ENCODE measurements at regions not wholly inside any gene's neighbourhood (a gene's known extent, or its start where the extent isn't known, plus 50 kb on each side); places are given as distances from the start of the nearest gene placed in this dataset.

DNA sequence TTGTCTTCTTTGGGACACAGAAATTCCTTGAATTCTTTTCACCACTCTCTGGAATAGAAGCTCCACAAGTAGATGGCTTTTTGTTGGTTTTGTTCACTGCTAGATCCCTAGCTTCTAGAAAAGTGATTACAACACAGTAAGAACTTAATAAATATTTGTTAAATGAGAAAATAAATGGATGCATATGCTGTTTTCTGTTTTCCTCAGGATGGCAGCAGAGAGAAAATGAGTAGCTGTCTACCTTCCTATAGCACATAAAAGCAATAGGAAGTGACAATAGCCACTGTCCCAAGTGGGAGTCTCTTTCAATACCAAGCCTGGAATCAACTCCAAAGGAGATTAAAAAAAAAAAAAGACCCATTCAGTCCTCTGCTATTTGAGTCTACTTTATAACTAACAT lies 100.6 kb upstream of the NREP start:
- intact Hi-C loops (cut with DNase I): no loop called here
- no peaks in the 10 kb centered on the region for H3K36me3 ChIP-seq
- no peak overlapping the region for H3K4me3 ChIP-seq
- DNase-seq (ENCODE audit: extremely low spot score in 2 of 2): no peak
- H3K4me1 ChIP-seq: no peaks in the 10 kb centered on the region
- no peaks in the 10 kb centered on the region for H3K27me3 ChIP-seq
- no peaks in the 10 kb centered on the region for H3K9me3 ChIP-seq
- TF ChIP-seq, protein P1, sequence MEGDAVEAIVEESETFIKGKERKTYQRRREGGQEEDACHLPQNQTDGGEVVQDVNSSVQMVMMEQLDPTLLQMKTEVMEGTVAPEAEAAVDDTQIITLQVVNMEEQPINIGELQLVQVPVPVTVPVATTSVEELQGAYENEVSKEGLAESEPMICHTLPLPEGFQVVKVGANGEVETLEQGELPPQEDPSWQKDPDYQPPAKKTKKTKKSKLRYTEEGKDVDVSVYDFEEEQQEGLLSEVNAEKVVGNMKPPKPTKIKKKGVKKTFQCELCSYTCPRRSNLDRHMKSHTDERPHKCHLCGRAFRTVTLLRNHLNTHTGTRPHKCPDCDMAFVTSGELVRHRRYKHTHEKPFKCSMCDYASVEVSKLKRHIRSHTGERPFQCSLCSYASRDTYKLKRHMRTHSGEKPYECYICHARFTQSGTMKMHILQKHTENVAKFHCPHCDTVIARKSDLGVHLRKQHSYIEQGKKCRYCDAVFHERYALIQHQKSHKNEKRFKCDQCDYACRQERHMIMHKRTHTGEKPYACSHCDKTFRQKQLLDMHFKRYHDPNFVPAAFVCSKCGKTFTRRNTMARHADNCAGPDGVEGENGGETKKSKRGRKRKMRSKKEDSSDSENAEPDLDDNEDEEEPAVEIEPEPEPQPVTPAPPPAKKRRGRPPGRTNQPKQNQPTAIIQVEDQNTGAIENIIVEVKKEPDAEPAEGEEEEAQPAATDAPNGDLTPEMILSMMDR (IDR thresholded peaks at IDR 0.05): no peak
- TF ChIP-seq POLR2A (IDR thresholded peaks at IDR 0.05): no peak
- TF ChIP-seq POLR2AphosphoS5 (IDR thresholded peaks at IDR 0.05; ENCODE audit: insufficient read depth in 1 of 2, low read depth in 1 of 2): no peak
- H3K27ac ChIP-seq: no peak overlapping the region

DNA sequence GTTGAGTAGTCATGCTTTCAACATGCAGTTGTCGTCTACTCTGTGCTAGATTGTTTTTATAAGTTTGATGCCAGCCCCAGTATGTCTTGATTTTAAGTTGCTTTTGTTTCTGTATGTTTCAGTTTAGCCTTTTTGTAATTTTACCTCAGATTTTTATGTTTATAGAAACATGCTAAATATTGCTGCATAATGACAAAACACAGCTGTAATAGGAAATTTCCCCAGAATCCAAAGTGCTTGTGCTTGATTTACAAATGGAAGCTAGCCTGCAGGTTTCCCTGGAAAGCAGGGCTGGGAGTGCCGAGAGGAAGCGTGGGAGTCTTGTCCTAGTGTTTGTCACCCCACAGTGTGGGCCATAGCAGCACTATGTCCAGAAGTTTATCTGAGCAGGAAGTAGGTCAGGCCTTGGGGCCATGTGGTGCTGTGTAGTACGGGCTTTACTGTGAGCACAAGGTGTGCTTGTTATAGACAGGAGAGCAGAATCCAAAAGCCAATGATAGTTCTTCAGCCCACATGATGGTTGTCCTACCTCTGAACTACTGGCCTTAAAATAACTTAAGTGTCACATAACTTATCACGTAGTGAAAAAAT lies 100.0 kb upstream of the NREP start:
- no peaks in the 10 kb centered on the region for H3K9me3 ChIP-seq
- TF ChIP-seq POLR2AphosphoS5 (IDR thresholded peaks at IDR 0.05; ENCODE audit: insufficient read depth in 1 of 2, low read depth in 1 of 2) (no peak), POLR2A (IDR thresholded peaks at IDR 0.05) (no peak)
- TF ChIP-seq, protein P1 (IDR thresholded peaks at IDR 0.05): no peak
- no peaks in the 10 kb centered on the region for H3K27me3 ChIP-seq
- intact Hi-C loops (cut with DNase I): no loop called here
- H3K4me3 ChIP-seq: no peak overlapping the region
- DNase-seq (ENCODE audit: extremely low spot score in 2 of 2): no peak
- no peak overlapping the region for H3K27ac ChIP-seq
- no peaks in the 10 kb centered on the region for H3K4me1 ChIP-seq
- no peaks in the 10 kb centered on the region for H3K36me3 ChIP-seq

DNA sequence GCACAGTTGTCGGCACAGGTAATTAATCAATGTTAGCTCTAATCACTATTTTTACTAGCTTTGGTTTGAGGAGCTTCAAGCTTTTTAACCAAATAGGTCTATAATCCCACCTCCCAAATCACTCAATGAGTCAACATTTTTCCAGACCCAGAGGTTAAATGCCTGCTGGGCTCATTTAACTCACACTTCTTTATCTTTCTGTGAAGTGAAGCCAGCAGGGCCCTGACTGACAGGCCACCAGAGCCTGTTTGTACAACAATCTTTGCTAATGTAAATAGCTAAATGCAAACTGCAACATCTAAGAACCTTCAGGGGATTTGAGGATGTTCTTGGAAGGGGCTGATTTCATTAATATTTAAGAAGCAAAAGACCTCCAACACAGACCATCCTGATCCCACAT lies 98.4 kb upstream of the NREP start:
- H3K4me1 ChIP-seq: no peaks in the 10 kb centered on the region
- intact Hi-C loops (cut with DNase I): no loop called here
- no peaks in the 10 kb centered on the region for H3K27me3 ChIP-seq
- TF ChIP-seq POLR2AphosphoS5 (IDR thresholded peaks at IDR 0.05; ENCODE audit: insufficient read depth in 1 of 2, low read depth in 1 of 2): no peak
- H3K4me3 ChIP-seq: no peak overlapping the region
- no peak overlapping the region for H3K27ac ChIP-seq
- no peak for DNase-seq (ENCODE audit: extremely low spot score in 2 of 2)
- H3K36me3 ChIP-seq: no peaks in the 10 kb centered on the region
- no peaks in the 10 kb centered on the region for H3K9me3 ChIP-seq

GRCh38 chr5:111854186-111854585 lies 97.2 kb upstream of the NREP start:
- intact Hi-C loops (cut with DNase I): no loop called here

GRCh38 chr5:111853748-111854147 lies 96.8 kb upstream of the NREP start:
- intact Hi-C loops (cut with DNase I): no loop called here
- Histone ChIP-seq H3K36me3 (no peaks in the 10 kb centered on the region), H3K27ac (no peak overlapping the region), H3K4me3 (no peak overlapping the region), H3K4me1 (no peaks in the 10 kb centered on the region), H3K9me3 (no peaks in the 10 kb centered on the region), H3K27me3 (no peaks in the 10 kb centered on the region)
- TF ChIP-seq, protein P1 (IDR thresholded peaks at IDR 0.05): no peak
- no peak for TF ChIP-seq POLR2A (IDR thresholded peaks at IDR 0.05)
- TF ChIP-seq POLR2AphosphoS5 (IDR thresholded peaks at IDR 0.05; ENCODE audit: insufficient read depth in 1 of 2, low read depth in 1 of 2): no peak
- no peak for DNase-seq (ENCODE audit: extremely low spot score in 2 of 2)

More at GRCh38 chr5:111854186-111854585, 97.2 kb upstream of the NREP start:
- DNase-seq (ENCODE audit: extremely low spot score in 2 of 2): no peak
- no peak for TF ChIP-seq POLR2AphosphoS5 (IDR thresholded peaks at IDR 0.05; ENCODE audit: insufficient read depth in 1 of 2, low read depth in 1 of 2)
- Histone ChIP-seq H3K27ac (no peak overlapping the region), H3K36me3 (no peaks in the 10 kb centered on the region), H3K27me3 (no peaks in the 10 kb centered on the region), H3K9me3 (no peaks in the 10 kb centered on the region), H3K4me3 (no peak overlapping the region), H3K4me1 (no peaks in the 10 kb centered on the region)

GRCh38 chr5:111851631-111852548 lies 94.9 kb upstream of the NREP start:
- intact Hi-C loops (cut with DNase I): no loop called here
- H3K9me3 ChIP-seq: no peaks in the 10 kb centered on the region
- H3K4me1 ChIP-seq: no peaks in the 10 kb centered on the region
- TF ChIP-seq, protein P1 (IDR thresholded peaks at IDR 0.05): no peak
- TF ChIP-seq POLR2AphosphoS5 (IDR thresholded peaks at IDR 0.05; ENCODE audit: insufficient read depth in 1 of 2, low read depth in 1 of 2) (no peak), POLR2A (IDR thresholded peaks at IDR 0.05) (no peak)
- no peaks in the 10 kb centered on the region for H3K27me3 ChIP-seq
- H3K27ac ChIP-seq: no peak overlapping the region
- no peak for DNase-seq (ENCODE audit: extremely low spot score in 2 of 2)
- no peak overlapping the region for H3K4me3 ChIP-seq
- no peaks in the 10 kb centered on the region for H3K36me3 ChIP-seq

Data from vagina (tissue), 2 donors.